ENCODE measurements at regions not wholly inside any gene's neighbourhood (a gene's known extent, or its start where the extent isn't known, plus 50 kb on each side); places are given as distances from the start of the nearest gene placed in this dataset.

- peaks cover 64% of the 10 kb centered on the region for H3K9me3 Mint-ChIP-seq
- TF ChIP-seq TCF7 (CRISPR knock-in tag; IDR thresholded peaks at IDR 0.05; ENCODE audit: low read depth): no peak
- TF ChIP-seq JAZF1 (CRISPR knock-in tag; IDR thresholded peaks at IDR 0.05): no peak
- TF ChIP-seq NR2C2 (CRISPR knock-in tag; IDR thresholded peaks at IDR 0.05): no peak
- no peak for TF ChIP-seq TP53 (CRISPR knock-in tag; IDR thresholded peaks at IDR 0.05)
- TF ChIP-seq ZNF219 (CRISPR knock-in tag; IDR thresholded peaks at IDR 0.05; ENCODE audit: borderline replicate concordance): no peak
- TF ChIP-seq, protein P1, sequence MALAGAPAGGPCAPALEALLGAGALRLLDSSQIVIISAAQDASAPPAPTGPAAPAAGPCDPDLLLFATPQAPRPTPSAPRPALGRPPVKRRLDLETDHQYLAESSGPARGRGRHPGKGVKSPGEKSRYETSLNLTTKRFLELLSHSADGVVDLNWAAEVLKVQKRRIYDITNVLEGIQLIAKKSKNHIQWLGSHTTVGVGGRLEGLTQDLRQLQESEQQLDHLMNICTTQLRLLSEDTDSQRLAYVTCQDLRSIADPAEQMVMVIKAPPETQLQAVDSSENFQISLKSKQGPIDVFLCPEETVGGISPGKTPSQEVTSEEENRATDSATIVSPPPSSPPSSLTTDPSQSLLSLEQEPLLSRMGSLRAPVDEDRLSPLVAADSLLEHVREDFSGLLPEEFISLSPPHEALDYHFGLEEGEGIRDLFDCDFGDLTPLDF (CRISPR knock-in tag; IDR thresholded peaks at IDR 0.05): no peak
- no peak for TF ChIP-seq AR (CRISPR knock-in tag; IDR thresholded peaks at IDR 0.05)
- no peak for TF ChIP-seq ZNF396 (CRISPR knock-in tag; IDR thresholded peaks at IDR 0.05; ENCODE audit: borderline replicate concordance)
- no peak for TF ChIP-seq PRRX2 (CRISPR knock-in tag; IDR thresholded peaks at IDR 0.05)
- TF ChIP-seq ELF4 (CRISPR knock-in tag; IDR thresholded peaks at IDR 0.05; ENCODE audit: low read depth): no peak
- TF ChIP-seq, protein P2, sequence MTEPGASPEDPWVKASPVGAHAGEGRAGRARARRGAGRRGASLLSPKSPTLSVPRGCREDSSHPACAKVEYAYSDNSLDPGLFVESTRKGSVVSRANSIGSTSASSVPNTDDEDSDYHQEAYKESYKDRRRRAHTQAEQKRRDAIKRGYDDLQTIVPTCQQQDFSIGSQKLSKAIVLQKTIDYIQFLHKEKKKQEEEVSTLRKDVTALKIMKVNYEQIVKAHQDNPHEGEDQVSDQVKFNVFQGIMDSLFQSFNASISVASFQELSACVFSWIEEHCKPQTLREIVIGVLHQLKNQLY (CRISPR knock-in tag; IDR thresholded peaks at IDR 0.05): no peak
- TF ChIP-seq, protein P3, sequence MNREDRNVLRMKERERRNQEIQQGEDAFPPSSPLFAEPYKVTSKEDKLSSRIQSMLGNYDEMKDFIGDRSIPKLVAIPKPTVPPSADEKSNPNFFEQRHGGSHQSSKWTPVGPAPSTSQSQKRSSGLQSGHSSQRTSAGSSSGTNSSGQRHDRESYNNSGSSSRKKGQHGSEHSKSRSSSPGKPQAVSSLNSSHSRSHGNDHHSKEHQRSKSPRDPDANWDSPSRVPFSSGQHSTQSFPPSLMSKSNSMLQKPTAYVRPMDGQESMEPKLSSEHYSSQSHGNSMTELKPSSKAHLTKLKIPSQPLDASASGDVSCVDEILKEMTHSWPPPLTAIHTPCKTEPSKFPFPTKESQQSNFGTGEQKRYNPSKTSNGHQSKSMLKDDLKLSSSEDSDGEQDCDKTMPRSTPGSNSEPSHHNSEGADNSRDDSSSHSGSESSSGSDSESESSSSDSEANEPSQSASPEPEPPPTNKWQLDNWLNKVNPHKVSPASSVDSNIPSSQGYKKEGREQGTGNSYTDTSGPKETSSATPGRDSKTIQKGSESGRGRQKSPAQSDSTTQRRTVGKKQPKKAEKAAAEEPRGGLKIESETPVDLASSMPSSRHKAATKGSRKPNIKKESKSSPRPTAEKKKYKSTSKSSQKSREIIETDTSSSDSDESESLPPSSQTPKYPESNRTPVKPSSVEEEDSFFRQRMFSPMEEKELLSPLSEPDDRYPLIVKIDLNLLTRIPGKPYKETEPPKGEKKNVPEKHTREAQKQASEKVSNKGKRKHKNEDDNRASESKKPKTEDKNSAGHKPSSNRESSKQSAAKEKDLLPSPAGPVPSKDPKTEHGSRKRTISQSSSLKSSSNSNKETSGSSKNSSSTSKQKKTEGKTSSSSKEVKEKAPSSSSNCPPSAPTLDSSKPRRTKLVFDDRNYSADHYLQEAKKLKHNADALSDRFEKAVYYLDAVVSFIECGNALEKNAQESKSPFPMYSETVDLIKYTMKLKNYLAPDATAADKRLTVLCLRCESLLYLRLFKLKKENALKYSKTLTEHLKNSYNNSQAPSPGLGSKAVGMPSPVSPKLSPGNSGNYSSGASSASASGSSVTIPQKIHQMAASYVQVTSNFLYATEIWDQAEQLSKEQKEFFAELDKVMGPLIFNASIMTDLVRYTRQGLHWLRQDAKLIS (CRISPR knock-in tag; IDR thresholded peaks at IDR 0.05; ENCODE audit: borderline replicate concordance): no peak
- TF ChIP-seq RELA (CRISPR knock-in tag; IDR thresholded peaks at IDR 0.05; ENCODE audit: borderline replicate concordance): no peak
- peaks cover 62% of the 10 kb centered on the region for H3K36me3 Mint-ChIP-seq
- no peak overlapping the region for H3K4me3 Mint-ChIP-seq
- H3K27me3 Mint-ChIP-seq (ENCODE audit: low read depth): peaks cover 6% of the 10 kb centered on the region
- H3K27ac Mint-ChIP-seq: no peak overlapping the region
- CTCF ChIA-PET: interaction anchor here (1.2 to 2.2 kb wide), 3 partner anchors 185 to 274 kb away, joined by 5 to 9 read pairs (median 9); no protein-coding TSS in a partner anchor
- ATAC-seq (no peak), DNase-seq (ENCODE audit: low spot score) (no peak)
- 0 out of 2 replicates have a peak, but pooled peaks cover 3% of the 10 kb centered on the region for H3K4me1 Mint-ChIP-seq
- POLR2A ChIA-PET: no interaction called here
Measured at GRCh38 chr12:127107744-127108143, 1159.2 kb upstream of the TMEM132C start.

DNA sequence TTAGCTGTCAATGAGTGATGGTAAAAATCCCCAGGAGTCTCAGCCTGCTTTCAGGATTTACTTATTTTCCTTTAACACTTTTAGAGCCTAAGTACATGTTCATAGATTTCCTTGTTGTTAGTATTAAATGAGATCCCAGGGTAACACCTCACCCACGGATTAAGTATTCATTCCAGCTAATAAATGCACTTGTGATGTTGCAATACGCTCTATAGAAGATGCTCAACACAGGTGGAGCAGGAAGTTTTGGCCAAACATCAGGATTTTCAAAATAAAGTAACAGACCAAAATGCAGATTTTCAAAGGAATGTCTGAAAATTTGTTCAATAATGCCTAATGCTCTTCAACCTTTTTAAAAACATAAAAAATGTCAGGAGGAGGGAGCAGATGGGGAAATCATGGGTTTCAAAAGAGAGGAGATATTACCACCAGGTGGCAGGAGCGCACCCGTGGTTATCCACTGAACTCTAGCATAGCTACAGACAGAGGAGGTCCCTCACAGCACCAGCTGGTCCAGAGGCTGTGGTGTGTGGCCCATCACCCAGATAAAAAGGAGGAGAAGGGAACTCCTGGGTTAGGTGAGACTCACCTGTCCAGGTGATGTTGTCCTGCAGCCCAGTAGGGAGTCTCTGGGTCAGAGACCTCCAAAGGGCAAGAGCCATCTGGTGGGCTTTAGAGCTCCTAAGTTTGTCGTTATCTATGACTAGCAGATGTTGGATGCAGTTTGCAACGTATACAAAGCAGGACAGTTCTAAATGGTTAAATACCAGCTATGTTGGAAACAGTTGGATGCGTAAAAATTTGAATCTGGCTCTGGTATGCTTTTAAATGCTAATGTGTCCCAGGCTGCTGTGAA, 1158.4 kb upstream of the TMEM132C start:
- DNase-seq (ENCODE audit: low spot score) (peak; percentile 24), ATAC-seq (peak; percentile 41; the same call in 1 of the 2 replicates)
- Mint-ChIP-seq H3K36me3 (peaks cover 69% of the 10 kb centered on the region), H3K4me1 (0 out of 2 replicates have a peak, but pooled peaks cover 6% of the 10 kb centered on the region), H3K27ac (no peak overlapping the region), H3K4me3 (no peak overlapping the region), H3K9me3 (peaks cover 72% of the 10 kb centered on the region), H3K27me3 (ENCODE audit: low read depth) (peaks cover 6% of the 10 kb centered on the region)
- TF ChIP-seq IRF1 (CRISPR knock-in tag; IDR thresholded peaks at IDR 0.05) (no peak), IRF2 (CRISPR knock-in tag; IDR thresholded peaks at IDR 0.05; ENCODE audit: borderline replicate concordance, low read depth) (no peak), TEAD1 (CRISPR knock-in tag; IDR thresholded peaks at IDR 0.05) (no peak), CBFB (CRISPR knock-in tag; IDR thresholded peaks at IDR 0.05; ENCODE audit: low read depth) (no peak), ERG (CRISPR knock-in tag; IDR thresholded peaks at IDR 0.05) (no peak), ZNF232 (CRISPR knock-in tag; IDR thresholded peaks at IDR 0.05) (no peak)
- POLR2A ChIA-PET: no interaction called here
- CTCF ChIA-PET: interaction anchor here (0.8 to 2.2 kb wide), 7 partner anchors 34 to 273 kb away, joined by 3 to 9 read pairs (median 5); no protein-coding TSS in a partner anchor
